HUES64 (cell line): ENCODE measurements at regions not wholly inside any gene's neighbourhood (a gene's known extent, or its start where the extent isn't known, plus 50 kb on each side); places are given as distances from the start of the nearest gene placed in this dataset.

Experiments
- H3K27ac ChIP-seq: 2 replicates; pipeline ENCODE4 v1.7.0; 2013; ENCODE audit warnings: low read depth, low read length, inconsistent platforms
- H3K27me3 ChIP-seq: 2 replicates; pipeline ENCODE4 v1.6.1; 2013; ENCODE audit warnings: mild to moderate bottlenecking, low read length; ENCODE audit not compliant: insufficient read depth
- H3K36me3 ChIP-seq: 2 replicates; pipeline ENCODE4 v1.6.1; 2013; ENCODE audit warnings: mild to moderate bottlenecking, low read length; ENCODE audit not compliant: insufficient read depth
- H3K4me1 ChIP-seq: 2 replicates; pipeline ENCODE4 v1.6.1; 2013; ENCODE audit warnings: mild to moderate bottlenecking, low read length, moderate library complexity; ENCODE audit not compliant: insufficient read depth
- H3K4me3 ChIP-seq: 2 replicates; pipeline ENCODE4 v1.5.1; 2013; ENCODE audit warnings: mild to moderate bottlenecking, low read length, moderate library complexity
- H3K9ac ChIP-seq: 2 replicates; pipeline ENCODE4 v1.6.1; 2013; ENCODE audit warnings: mild to moderate bottlenecking, low read depth, low read length
- H3K9me3 ChIP-seq: 2 replicates; pipeline ENCODE4 v1.6.1; 2013; ENCODE audit warnings: low read depth, low read length; ENCODE audit not compliant: insufficient read depth
- WGBS: fragments of 150-250, 120-280 bp; methylation state at CpG from one replicate; pipeline ENCODE4 v1.1.7; 2013; ENCODE audit warnings: missing lambda C conversion rate; 5-methylcytosine and 5-hydroxymethylcytosine counted together

DNA sequence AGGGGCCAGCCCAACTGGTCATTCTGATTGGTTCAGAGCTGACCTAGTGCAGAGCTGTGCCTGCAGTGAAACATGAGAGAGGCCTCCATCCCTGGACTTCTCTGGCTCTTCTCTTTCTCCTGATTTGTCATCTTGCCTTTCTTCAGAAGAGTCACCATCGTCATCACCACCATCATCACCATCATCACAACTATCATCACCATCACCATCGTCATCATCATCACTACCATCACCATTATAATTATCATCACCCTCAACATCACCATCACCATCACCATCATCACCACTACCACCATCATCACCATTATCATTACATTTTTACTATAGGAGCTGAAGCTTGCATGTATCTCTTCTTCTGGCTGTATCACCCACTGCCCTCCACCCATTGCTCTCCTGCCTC lies 94.5 kb upstream of the FAM20A start:
- WGBS, result 95% methylated on average over 2 of the region's 2 CpGs
- Histone ChIP-seq H3K9ac (no peak overlapping the region), H3K27me3 (no peaks in the 10 kb centered on the region), H3K9me3 (no peaks in the 10 kb centered on the region), H3K4me3 (no peak overlapping the region), H3K27ac (no peak overlapping the region), H3K36me3 (no peaks in the 10 kb centered on the region), H3K4me1 (no peaks in the 10 kb centered on the region)

GRCh38 chr17:68694791-68695485 lies 93.8 kb upstream of the FAM20A start:
- WGBS, result 91% methylated on average over 6 of the region's 6 CpGs
- Histone ChIP-seq H3K36me3 (no peaks in the 10 kb centered on the region), H3K9me3 (no peaks in the 10 kb centered on the region), H3K4me3 (no peak overlapping the region), H3K9ac (no peak overlapping the region), H3K27ac (no peak overlapping the region), H3K27me3 (no peaks in the 10 kb centered on the region), H3K4me1 (no peaks in the 10 kb centered on the region)

GRCh38 chr17:68693896-68694295 lies 92.7 kb upstream of the FAM20A start:
- Histone ChIP-seq H3K4me1 (no peaks in the 10 kb centered on the region), H3K9ac (no peak overlapping the region), H3K4me3 (no peak overlapping the region), H3K9me3 (no peaks in the 10 kb centered on the region), H3K36me3 (no peaks in the 10 kb centered on the region), H3K27ac (no peak overlapping the region), H3K27me3 (no peaks in the 10 kb centered on the region)
- WGBS, result 94% methylated on average over 8 of the region's 8 CpGs

- 85% methylated on average over 1 of the region's 1 CpG for WGBS
- H3K36me3 ChIP-seq, result no peaks in the 10 kb centered on the region
- H3K9ac ChIP-seq, result no peak overlapping the region
Observed at GRCh38 chr17:68693466-68693865, 92.3 kb upstream of the FAM20A start.

DNA sequence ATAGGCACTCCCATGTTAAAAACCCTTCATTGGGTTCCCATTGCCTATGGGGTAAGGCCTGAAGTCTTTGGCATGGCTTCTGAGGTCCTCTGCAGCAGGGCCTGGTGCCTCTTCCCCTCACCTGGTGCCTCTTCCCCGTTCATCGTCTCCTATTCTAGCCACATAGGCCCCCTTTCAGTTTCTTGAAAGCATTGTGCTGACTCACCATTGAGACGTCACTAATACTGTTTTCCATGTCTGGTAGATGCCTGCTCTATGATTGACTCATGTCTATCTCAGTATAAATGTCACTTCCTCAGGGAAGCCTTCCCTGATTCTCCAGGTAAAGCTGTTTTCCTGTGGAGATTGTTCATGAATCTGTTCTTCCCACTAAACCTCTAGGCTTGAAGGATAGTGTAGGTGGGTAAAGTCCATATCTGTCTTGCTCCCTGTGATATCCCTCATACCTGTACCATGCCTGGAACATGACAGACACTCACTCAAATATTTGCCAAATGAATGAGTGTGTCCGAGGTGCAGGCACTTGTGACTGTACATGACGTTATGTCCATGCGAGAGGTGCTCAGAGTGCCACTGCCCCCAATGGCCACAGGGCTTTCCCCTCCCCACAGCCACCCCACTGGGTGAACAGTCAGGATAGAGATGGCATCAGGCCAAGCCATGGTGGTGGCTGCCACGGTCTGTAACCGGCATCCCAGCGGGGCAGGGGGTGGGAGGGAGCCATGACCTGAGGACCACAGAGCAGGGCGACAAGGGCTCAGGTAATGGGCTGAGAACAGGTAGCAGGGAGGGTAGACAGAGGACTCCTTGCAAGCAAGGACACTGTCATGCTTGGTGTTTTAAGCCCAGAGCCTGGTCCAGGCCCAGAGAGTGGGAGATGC lies 85.2 kb upstream of the FAM20A start:
- Histone ChIP-seq H3K9ac (no peak overlapping the region), H3K27ac (no peak overlapping the region), H3K36me3 (no peaks in the 10 kb centered on the region), H3K4me1 (no peaks in the 10 kb centered on the region), H3K4me3 (no peak overlapping the region), H3K27me3 (no peaks in the 10 kb centered on the region), H3K9me3 (no peaks in the 10 kb centered on the region)
- WGBS, result 95% methylated on average over 10 of the region's 10 CpGs

More at GRCh38 chr17:68693466-68693865, 92.3 kb upstream of the FAM20A start:
- Histone ChIP-seq H3K9me3 (no peaks in the 10 kb centered on the region), H3K27ac (no peak overlapping the region), H3K27me3 (no peaks in the 10 kb centered on the region), H3K4me1 (no peaks in the 10 kb centered on the region), H3K4me3 (no peak overlapping the region)

DNA sequence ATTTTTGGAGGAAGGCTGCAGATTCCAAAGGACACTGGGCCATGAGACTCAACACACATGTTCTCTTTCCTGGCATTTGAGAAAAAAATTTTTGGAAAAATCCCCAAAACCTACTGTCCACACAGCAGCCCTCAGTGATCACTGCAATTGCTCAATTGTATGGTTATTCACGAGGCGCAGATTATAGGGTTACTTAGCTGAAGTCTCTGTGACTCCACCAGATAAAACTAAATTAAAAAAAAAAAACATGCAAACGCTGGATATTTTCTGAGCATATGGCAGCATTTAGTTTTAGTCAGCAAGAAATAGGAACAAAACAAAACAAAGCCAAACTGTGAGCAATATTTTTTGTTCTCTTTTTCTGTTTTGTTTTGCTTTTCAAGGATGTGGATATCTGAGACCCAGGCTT lies 83.8 kb upstream of the FAM20A start:
- no peak overlapping the region for H3K9ac ChIP-seq
- H3K4me3 ChIP-seq, result no peak overlapping the region
- H3K27ac ChIP-seq, result no peak overlapping the region
- WGBS, result 99% methylated on average over 3 of the region's 3 CpGs
- H3K4me1 ChIP-seq, result no peaks in the 10 kb centered on the region
- no peaks in the 10 kb centered on the region for H3K27me3 ChIP-seq
- no peaks in the 10 kb centered on the region for H3K36me3 ChIP-seq
- no peaks in the 10 kb centered on the region for H3K9me3 ChIP-seq

DNA sequence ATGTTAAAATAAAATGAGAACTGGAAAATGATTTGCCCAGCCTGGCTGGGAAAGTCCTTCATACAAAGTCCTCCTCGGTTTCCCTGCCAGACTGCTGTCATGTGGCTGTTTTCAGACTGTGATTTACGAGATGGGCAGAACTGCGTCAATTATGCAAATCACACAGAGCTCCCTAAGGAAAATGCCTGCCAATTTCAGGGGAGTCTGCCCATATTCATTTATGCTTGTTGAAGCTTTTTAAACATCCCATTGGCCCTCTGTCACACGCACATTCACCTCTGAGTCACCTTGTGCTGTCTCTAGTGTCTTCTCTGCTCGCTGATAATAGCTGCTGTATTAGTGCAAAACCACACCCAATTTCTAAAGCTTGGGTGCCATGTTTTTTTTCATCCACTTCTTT lies 81.7 kb upstream of the FAM20A start:
- Histone ChIP-seq H3K9ac (no peak overlapping the region), H3K27me3 (no peaks in the 10 kb centered on the region), H3K9me3 (no peaks in the 10 kb centered on the region), H3K36me3 (no peaks in the 10 kb centered on the region), H3K4me1 (no peaks in the 10 kb centered on the region), H3K27ac (no peak overlapping the region), H3K4me3 (no peak overlapping the region)
- WGBS, result 93% methylated on average over 5 of the region's 5 CpGs

DNA sequence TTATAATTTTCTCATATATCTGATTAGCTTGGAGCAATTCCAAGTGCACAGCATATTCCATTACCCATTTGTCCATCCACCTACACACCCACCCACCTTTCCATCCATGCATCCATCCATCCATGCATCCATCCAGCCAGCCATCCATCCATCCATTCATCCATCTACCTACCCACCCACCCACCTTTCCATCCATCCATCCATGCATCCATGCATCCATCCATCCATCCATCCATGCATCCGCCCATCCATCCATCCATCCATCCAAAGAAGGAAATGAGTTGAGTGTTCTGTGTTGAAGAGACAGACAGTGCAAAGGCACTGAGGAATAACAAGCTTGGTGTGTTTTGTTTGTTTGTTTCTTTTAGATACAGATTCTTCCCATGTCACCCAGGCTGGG lies 78.7 kb upstream of the FAM20A start:
- no peak overlapping the region for H3K27ac ChIP-seq
- H3K4me1 ChIP-seq, result no peaks in the 10 kb centered on the region
- 89% methylated on average over 1 of the region's 1 CpG for WGBS
- H3K9ac ChIP-seq, result no peak overlapping the region
- no peaks in the 10 kb centered on the region for H3K36me3 ChIP-seq
- no peaks in the 10 kb centered on the region for H3K9me3 ChIP-seq
- H3K27me3 ChIP-seq, result no peaks in the 10 kb centered on the region
- no peak overlapping the region for H3K4me3 ChIP-seq

DNA sequence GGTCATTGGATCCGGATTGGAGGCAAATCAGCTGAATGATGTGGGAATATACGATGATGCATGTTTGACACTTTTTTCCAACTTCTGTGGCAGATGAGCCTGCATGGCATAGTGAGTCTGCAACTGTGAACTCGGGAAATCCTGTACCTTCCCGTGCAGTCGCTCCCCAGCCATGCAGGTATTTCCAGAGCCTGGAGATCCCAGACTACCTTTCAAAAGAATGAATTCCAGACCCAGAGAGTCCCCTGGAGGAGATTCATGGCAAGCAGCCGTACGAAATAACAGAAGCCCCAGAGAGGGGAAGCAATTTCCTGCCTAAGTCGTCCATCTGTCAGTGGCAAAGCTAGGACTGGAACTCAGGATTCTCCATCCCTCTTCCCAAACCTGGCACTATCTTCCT lies 75.7 kb upstream of the FAM20A start:
- WGBS, result 79% methylated on average over 8 of the region's 8 CpGs
- Histone ChIP-seq H3K36me3 (no peaks in the 10 kb centered on the region), H3K9ac (no peak overlapping the region), H3K9me3 (no peaks in the 10 kb centered on the region), H3K4me1 (no peaks in the 10 kb centered on the region), H3K27me3 (no peaks in the 10 kb centered on the region), H3K4me3 (no peak overlapping the region), H3K27ac (no peak overlapping the region)

DNA sequence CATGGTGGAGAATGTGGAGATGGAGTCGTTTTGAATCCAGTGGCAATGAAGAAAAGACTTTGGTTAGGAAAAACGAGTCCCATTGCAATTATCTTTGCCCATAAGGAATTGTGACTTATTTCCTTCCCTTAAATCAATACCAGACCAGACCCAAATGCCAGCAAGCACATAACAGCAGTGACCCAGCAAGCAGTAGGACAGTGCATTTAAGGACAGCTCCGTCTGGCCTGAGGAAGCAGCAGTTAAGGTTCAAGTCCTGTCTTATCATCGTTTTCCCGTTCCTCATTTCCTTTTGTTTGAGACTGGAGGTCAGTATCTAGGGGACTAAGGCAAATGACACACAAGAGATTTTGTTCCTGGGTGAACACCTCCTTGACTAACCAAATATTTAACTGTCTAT lies 74.6 kb upstream of the FAM20A start:
- no peak overlapping the region for H3K9ac ChIP-seq
- no peaks in the 10 kb centered on the region for H3K4me1 ChIP-seq
- H3K4me3 ChIP-seq, result no peak overlapping the region
- no peaks in the 10 kb centered on the region for H3K36me3 ChIP-seq
- no peaks in the 10 kb centered on the region for H3K27me3 ChIP-seq
- H3K9me3 ChIP-seq, result no peaks in the 10 kb centered on the region
- 86% methylated on average over 5 of the region's 5 CpGs for WGBS
- no peak overlapping the region for H3K27ac ChIP-seq

DNA sequence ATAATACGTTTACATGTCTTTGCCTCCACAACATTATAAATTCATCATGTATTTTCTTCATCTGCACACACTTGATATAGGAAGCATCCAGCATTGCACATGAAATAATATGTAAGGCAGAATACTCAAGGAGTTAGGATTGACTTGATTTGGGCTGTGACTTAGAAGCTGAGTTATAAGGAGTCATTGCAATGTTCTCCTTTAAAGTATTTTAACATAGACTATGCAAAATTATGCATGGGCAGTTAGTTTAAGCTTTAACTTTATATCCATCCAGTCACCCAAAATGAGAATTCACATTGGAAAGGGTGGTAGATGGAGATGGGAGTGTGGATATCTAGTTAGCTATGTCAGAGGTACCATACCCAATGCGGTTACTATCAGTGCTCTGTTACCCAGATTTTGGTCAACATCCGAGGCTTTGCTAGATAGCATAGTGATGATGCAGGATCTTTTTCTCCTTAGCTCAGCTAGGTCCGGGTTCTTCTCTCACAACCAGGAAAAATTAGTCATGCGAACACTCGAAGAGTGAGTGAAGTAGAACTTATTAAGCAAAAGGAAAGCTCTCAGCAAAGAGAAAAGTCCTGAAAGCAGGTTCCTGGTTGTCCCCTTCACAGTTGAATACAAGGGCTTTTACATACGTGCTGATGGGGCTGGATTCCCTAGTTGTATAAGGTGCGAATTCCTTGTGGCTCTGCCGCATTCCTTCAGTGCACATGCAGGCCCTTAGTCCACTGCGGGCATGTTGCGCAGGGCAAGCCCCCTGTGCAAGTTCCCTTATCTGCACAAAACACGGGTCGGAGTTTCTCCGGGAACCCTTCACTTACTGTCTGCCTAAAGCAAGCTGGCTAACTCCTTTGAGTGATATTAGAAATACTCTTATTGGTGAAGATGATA lies 73.1 kb upstream of the FAM20A start:
- H3K9me3 ChIP-seq, result no peaks in the 10 kb centered on the region
- H3K36me3 ChIP-seq, result no peaks in the 10 kb centered on the region
- no peak overlapping the region for H3K27ac ChIP-seq
- no peak overlapping the region for H3K9ac ChIP-seq
- H3K4me3 ChIP-seq, result no peak overlapping the region
- H3K4me1 ChIP-seq, result no peaks in the 10 kb centered on the region
- no peaks in the 10 kb centered on the region for H3K27me3 ChIP-seq
- 94% methylated on average over 14 of the region's 14 CpGs for WGBS
